HG03103 (cell line): ENCODE measurements at regions not wholly inside any gene's neighbourhood (a gene's known extent, or its start where the extent isn't known, plus 50 kb on each side); places are given as distances from the start of the nearest gene placed in this dataset.

Experiments used
- ATAC-seq: cut with Tn5 transposase; IDR thresholded peaks from one replicate; pipeline ENCODE4 v1.9.1; 2021; ENCODE audit warnings: low read depth; ENCODE audit not compliant: unreplicated experiment

- ATAC-seq: no peak
Observed at GRCh38 chr1:239268941-239269340, 117.4 kb upstream of the CHRM3 start.

- ATAC-seq: no peak
Observed at GRCh38 chr1:239268007-239268406, 118.4 kb upstream of the CHRM3 start.

GRCh38 chr1:239263801-239264200, 122.6 kb upstream of the CHRM3 start:
- no peak for ATAC-seq

- no peak for ATAC-seq
Observed at GRCh38 chr1:239262538-239262937, 123.8 kb upstream of the CHRM3 start.

GRCh38 chr1:239261521-239261920, 124.8 kb upstream of the CHRM3 start:
- ATAC-seq: no peak

GRCh38 chr1:239260842-239261241, 125.5 kb upstream of the CHRM3 start:
- no peak for ATAC-seq

GRCh38 chr1:239255628-239256160, 130.7 kb upstream of the CHRM3 start:
- ATAC-seq: no peak

- no peak for ATAC-seq
Observed at GRCh38 chr1:239254999-239255398, 131.4 kb upstream of the CHRM3 start.

GRCh38 chr1:239253032-239253431, 133.3 kb upstream of the CHRM3 start:
- ATAC-seq: no peak

GRCh38 chr1:239250353-239251035, 135.9 kb upstream of the CHRM3 start:
- ATAC-seq: no peak

- ATAC-seq: no peak
Observed at GRCh38 chr1:239247285-239247684, 139.1 kb upstream of the CHRM3 start.

GRCh38 chr1:239244084-239244483, 142.3 kb upstream of the CHRM3 start:
- no peak for ATAC-seq

GRCh38 chr1:239243006-239243405, 143.4 kb upstream of the CHRM3 start:
- ATAC-seq: no peak

- ATAC-seq: no peak
Observed at GRCh38 chr1:239242404-239242803, 144.0 kb upstream of the CHRM3 start.

GRCh38 chr1:239240736-239241135, 145.6 kb upstream of the CHRM3 start:
- ATAC-seq: no peak

GRCh38 chr1:239239529-239239928, 146.8 kb upstream of the CHRM3 start:
- no peak for ATAC-seq

- ATAC-seq: no peak
Observed at GRCh38 chr1:239237912-239238311, 148.5 kb upstream of the CHRM3 start.

GRCh38 chr1:239233626-239234025, 152.7 kb upstream of the CHRM3 start:
- ATAC-seq: no peak

- no peak for ATAC-seq
Observed at GRCh38 chr1:239232921-239233320, 153.4 kb upstream of the CHRM3 start.

GRCh38 chr1:239228451-239228850, 157.9 kb upstream of the CHRM3 start:
- ATAC-seq: no peak

GRCh38 chr1:239225396-239225795, 161.0 kb upstream of the CHRM3 start:
- ATAC-seq: no peak

- ATAC-seq: no peak
Observed at GRCh38 chr1:239224100-239224499, 162.3 kb upstream of the CHRM3 start.

- no peak for ATAC-seq
Observed at GRCh38 chr1:239222999-239223398, 163.4 kb upstream of the CHRM3 start.
